Natural killer cell treated with Interleukin-12 subunit alpha and Interleukin-12 subunit beta and Interleukin-15 and Interleukin-18, amount 100 ng/mL, for 72 hours (primary cell): ENCODE measurements at regions not wholly inside any gene's neighbourhood (a gene's known extent, or its start where the extent isn't known, plus 50 kb on each side); places are given as distances from the start of the nearest gene placed in this dataset.

ENCODE experiments used
- ATAC-seq, 2 donors: fragments of 150-1000 bp; cut with Tn5 transposase in 1 of 2; sonication (Bioruptor Pico), chemical (Tn5 transposase) in 1 of 2; 2 replicates each; pipeline ENCODE4 v1.10.0; 2021
- DNase-seq: peaks from one replicate; pipeline ENCODE4 v3.0.0; 2022; ENCODE audit warnings: low spot score
- H3K27ac Mint-ChIP-seq, 2 donors: 1 replicate in 1 of 2; 2 replicates in 1 of 2; pipeline ENCODE4 v1.8.0; 2022; ENCODE audit warnings: mixed read lengths in 2 of 2, mild to moderate bottlenecking in 1 of 2, moderate library complexity in 1 of 2
- H3K27me3 Mint-ChIP-seq, 2 donors: 1 replicate in 1 of 2; 2 replicates in 1 of 2; pipeline ENCODE4 v1.8.0; 2022; ENCODE audit warnings: mixed read lengths in 2 of 2
- H3K36me3 Mint-ChIP-seq: one replicate; pipeline ENCODE4 v1.8.0; 2022; ENCODE audit warnings: mixed read lengths
- H3K4me1 Mint-ChIP-seq, 2 donors: 1 replicate in 1 of 2; 2 replicates in 1 of 2; pipeline ENCODE4 v1.8.0; 2022; ENCODE audit warnings: low read depth in 2 of 2, mixed read lengths in 2 of 2, mild to moderate bottlenecking in 1 of 2
- H3K4me3 Mint-ChIP-seq: one replicate; pipeline ENCODE4 v1.8.0; 2022; ENCODE audit warnings: mixed read lengths
- H3K9me3 Mint-ChIP-seq: 2 replicates; pipeline ENCODE4 v1.8.0; 2022; ENCODE audit warnings: mixed read lengths

DNA sequence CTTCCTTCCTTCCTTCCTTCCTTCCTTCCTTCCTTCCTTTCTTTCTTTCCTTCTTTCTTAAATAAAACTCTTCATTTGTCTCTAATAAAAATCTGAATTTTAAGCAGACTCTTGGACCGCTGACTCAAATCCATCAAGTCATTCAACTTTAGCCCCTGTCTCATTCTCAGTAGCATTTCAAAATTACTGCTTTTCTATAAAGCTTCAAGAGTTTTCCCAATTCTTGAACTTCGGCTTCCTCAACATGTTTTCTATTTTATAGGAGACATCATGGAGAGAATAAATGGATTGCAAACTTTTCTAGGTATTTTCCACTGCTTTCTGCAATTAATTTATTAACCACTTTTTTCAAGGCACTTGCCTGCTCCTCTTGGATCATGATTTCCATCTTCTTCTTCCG is 497.1 kb upstream of the GJE1 start:
- Mint-ChIP-seq H3K27me3 (no peaks in the 10 kb centered on the region), H3K36me3 (no peaks in the 10 kb centered on the region), H3K9me3 (no peaks in the 10 kb centered on the region), H3K27ac (no peak overlapping the region), H3K4me3 (no peak overlapping the region), H3K4me1 (no peaks in the 10 kb centered on the region)
- DNase-seq = no peak
- ATAC-seq = no peak

DNA sequence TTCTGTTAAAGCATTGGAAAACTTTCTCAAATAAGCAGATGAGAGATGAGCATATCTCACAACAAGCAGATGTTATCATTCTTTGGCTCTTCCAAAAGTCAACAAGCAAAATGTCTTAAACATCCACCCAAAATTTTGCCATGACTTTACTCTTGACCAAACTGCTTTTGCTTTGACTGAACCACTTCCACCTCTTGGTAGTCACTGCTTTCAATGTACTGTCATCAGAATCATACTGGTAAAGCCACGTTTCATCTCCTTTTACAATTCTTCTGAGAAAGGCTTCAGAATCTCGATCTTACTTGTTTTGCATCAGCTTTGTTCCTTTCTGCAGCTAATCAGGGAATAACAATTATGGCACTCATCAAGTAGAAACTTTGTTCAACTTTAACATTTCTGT is 498.5 kb upstream of the GJE1 start:
- H3K4me3 Mint-ChIP-seq = no peak overlapping the region
- no peak overlapping the region for H3K27ac Mint-ChIP-seq
- DNase-seq = no peak
- no peak for ATAC-seq
- no peaks in the 10 kb centered on the region for H3K27me3 Mint-ChIP-seq
- no peaks in the 10 kb centered on the region for H3K4me1 Mint-ChIP-seq
- H3K36me3 Mint-ChIP-seq = no peaks in the 10 kb centered on the region
- H3K9me3 Mint-ChIP-seq = no peaks in the 10 kb centered on the region

DNA sequence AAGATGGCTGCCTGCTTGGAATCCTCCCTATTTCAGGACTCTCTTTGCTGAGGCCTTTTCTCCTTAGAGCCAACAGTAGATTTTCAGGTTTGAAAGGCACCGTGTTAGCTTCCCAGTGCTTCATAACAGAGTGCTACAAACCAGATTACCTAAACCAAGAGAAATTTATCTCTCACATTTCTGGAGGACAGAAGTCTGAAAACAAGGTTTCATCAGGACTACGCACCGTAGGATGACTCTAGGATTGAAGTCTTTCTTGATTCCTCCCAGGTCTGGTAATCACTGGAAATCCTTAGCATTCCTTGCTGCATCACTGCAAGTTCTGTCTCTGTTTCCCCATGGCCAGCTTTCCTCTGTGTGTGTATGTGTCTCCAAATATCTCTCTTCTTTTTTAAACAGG is 508.4 kb upstream of the GJE1 start:
- Mint-ChIP-seq H3K27ac (no peak overlapping the region), H3K36me3 (no peaks in the 10 kb centered on the region), H3K9me3 (peaks cover 11% of the 10 kb centered on the region), H3K4me3 (no peak overlapping the region), H3K27me3 (no peaks in the 10 kb centered on the region), H3K4me1 (no peaks in the 10 kb centered on the region)
- DNase-seq (no peak), ATAC-seq (no peak)

DNA sequence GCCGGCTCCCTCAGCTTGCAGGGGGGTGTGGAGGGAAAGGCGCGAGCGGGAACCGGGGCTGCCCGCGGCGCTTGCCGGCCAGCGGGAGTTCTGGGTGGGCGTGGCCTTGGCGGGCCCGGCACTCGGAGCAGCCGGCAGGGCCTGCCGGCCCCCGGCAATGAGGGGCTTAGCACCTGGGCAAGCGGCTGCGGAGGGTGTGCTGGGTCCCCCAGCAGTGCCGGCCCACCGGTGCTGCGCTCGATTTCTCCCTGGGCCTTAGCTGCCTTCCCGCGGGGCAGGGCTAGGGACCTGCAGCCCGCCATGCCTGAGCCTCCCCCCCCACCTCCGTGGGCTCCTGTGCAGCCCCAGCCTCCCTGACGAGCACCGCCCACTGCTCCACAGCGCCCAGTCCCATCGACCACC is 514.5 kb upstream of the GJE1 start:
- ATAC-seq (no peak), DNase-seq (no peak)
- Mint-ChIP-seq H3K4me3 (no peak overlapping the region), H3K9me3 (no peaks in the 10 kb centered on the region), H3K27me3 (no peaks in the 10 kb centered on the region), H3K27ac (no peak overlapping the region), H3K36me3 (no peaks in the 10 kb centered on the region), H3K4me1 (no peaks in the 10 kb centered on the region)

DNA sequence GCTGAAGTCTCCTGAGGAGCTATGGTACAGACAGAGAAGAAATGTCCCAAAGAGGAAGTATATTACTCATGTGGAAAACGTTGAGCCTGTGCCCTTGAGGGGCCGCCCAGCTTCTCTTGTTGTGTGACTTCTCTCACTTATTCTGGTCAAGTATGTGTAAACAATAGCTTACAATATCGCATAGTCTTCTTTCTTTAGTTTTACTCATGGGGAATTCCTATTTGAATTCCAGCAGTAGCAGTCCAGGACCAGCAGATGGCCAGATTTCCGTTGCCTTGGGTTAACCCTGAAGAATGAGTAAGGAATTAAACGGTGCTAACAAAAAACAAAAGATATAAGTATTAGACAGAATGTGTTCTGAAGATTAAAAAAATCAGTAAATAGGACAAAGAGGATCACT is 522.0 kb upstream of the GJE1 start:
- no peak overlapping the region for H3K27ac Mint-ChIP-seq
- H3K4me1 Mint-ChIP-seq = no peaks in the 10 kb centered on the region
- no peaks in the 10 kb centered on the region for H3K36me3 Mint-ChIP-seq
- no peak for DNase-seq
- no peak for ATAC-seq
- no peak overlapping the region for H3K4me3 Mint-ChIP-seq
- H3K9me3 Mint-ChIP-seq = peaks cover 7% of the 10 kb centered on the region
- H3K27me3 Mint-ChIP-seq = no peaks in the 10 kb centered on the region

DNA sequence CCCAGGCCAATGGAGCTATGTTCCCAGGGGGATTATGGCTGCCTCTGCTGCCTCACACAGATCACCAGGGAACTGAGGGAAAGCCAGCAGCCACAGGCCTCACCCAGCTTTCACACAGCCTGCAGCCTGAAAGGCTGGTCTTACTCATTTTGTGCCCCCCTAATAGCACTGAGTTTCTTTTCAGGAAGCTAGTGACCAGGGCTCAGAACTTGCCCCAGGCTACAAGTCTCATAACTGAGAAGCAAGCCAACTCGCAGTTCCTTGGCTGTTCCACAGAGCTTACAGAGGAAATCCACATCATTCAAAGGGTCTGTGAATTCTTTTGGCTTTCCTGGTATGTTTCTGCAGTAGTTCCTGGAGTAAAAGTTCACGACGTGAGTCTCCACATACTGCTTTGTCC is 524.8 kb upstream of the GJE1 start:
- DNase-seq = no peak
- Mint-ChIP-seq H3K36me3 (no peaks in the 10 kb centered on the region), H3K4me1 (no peaks in the 10 kb centered on the region), H3K9me3 (peaks cover 7% of the 10 kb centered on the region), H3K27ac (no peak overlapping the region), H3K4me3 (no peak overlapping the region), H3K27me3 (no peaks in the 10 kb centered on the region)
- no peak for ATAC-seq

DNA sequence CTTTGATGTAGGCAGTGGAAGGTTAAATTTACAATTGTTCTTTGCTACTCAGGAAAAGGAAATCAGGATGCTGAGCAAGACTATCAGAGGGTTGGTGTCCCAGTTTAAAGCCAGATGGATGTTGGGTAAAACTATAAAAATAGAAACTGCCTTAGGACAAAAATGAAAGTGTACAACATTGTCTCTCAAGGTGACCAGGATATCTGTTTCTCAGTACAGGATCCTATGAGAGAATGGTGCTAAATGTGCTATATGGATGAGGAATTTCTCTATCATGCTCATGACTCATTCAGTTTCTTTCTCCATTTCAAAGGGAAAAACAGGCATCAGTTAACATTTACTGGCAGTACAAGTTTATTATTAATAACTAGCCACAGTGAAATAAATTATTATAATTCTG is 534.2 kb upstream of the GJE1 start:
- H3K4me3 Mint-ChIP-seq = no peak overlapping the region
- no peak for DNase-seq
- ATAC-seq = no peak
- no peaks in the 10 kb centered on the region for H3K36me3 Mint-ChIP-seq
- H3K27ac Mint-ChIP-seq = no peak overlapping the region
- H3K4me1 Mint-ChIP-seq = no peaks in the 10 kb centered on the region
- no peaks in the 10 kb centered on the region for H3K27me3 Mint-ChIP-seq
- H3K9me3 Mint-ChIP-seq = peaks cover 5% of the 10 kb centered on the region

DNA sequence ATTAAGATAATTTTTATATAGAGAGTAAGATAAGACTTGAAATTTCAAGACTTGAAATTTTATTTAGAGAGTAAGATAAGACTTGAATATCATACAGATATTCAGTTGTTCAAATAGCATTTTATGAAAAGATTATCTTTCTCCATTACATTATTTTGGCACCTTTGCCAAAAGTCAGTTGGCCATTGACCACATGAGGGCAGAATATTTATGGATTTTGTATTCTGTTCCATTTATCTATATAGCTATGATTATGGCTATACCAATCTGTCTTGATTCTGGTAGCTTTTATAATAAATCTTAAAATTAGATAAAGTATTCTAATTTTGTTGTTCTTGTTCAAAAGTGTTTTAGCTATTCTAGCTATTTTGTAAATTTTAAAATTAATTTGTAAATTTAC is 537.9 kb upstream of the GJE1 start:
- no peaks in the 10 kb centered on the region for H3K36me3 Mint-ChIP-seq
- DNase-seq (no peak), ATAC-seq (no peak)
- H3K9me3 Mint-ChIP-seq = no peaks in the 10 kb centered on the region
- no peaks in the 10 kb centered on the region for H3K27me3 Mint-ChIP-seq
- no peak overlapping the region for H3K4me3 Mint-ChIP-seq
- no peaks in the 10 kb centered on the region for H3K4me1 Mint-ChIP-seq
- no peak overlapping the region for H3K27ac Mint-ChIP-seq

DNA sequence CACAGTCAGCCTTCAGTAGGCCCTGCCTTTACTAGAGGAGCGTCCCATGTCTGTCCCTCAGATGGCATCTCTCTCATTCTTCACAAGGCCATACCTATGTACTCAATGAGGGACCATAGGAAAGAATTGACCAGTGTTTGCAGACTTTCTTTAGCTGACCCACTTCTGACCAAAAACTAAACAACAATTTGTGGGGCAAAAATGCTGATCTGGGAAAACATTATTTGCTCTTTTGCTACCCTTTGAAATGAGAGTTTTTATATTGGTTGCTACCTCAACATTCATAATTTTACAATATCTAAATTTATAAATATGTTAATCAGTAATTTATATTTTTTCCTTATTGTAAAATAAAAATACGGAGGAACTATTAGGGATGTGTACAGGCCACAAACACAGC is 539.4 kb upstream of the GJE1 start:
- DNase-seq (no peak), ATAC-seq (no peak)
- no peak overlapping the region for H3K27ac Mint-ChIP-seq
- no peak overlapping the region for H3K4me3 Mint-ChIP-seq
- H3K27me3 Mint-ChIP-seq = no peaks in the 10 kb centered on the region
- no peaks in the 10 kb centered on the region for H3K4me1 Mint-ChIP-seq
- no peaks in the 10 kb centered on the region for H3K9me3 Mint-ChIP-seq
- H3K36me3 Mint-ChIP-seq = no peaks in the 10 kb centered on the region

DNA sequence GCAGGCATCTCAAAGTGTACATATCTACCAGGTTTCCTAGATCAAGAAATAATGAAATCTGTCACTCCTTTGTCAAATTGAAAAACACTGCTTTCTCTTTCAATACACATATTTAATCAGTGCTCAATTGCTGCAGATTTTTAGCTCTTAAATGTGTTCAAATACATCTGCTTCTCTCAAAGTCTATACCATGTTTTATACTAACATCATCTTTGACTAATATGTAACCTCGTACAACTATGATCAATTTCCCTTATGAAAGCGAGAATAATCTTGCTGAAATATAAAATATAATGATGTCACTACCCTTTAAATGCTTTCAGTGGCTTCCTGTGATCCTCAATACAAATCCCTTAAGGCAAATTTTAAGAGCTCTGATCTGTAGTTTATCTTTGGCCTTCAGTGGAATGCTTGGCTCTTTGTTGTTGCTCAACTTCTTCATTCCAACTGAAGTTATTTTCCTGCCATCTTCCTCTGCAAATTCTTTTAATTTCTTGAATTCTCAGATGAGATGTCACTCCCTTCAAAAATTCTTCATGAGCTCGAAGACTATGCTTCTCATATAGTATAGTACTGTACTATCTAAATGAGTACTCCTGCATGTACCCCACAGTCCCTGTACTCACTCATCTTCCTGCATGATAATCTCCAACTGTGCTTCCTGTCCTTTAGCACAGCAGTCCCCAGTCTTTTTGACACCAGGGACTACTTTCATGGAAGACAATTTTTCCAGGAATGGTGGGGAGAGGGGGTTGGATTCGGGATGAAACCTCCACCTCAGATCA is 545.1 kb upstream of the GJE1 start:
- DNase-seq = no peak
- no peaks in the 10 kb centered on the region for H3K9me3 Mint-ChIP-seq
- no peak overlapping the region for H3K27ac Mint-ChIP-seq
- H3K4me1 Mint-ChIP-seq = no peaks in the 10 kb centered on the region
- H3K27me3 Mint-ChIP-seq = peaks cover 0 to 3% of the 10 kb centered on the region in 2 donors
- no peaks in the 10 kb centered on the region for H3K36me3 Mint-ChIP-seq
- no peak overlapping the region for H3K4me3 Mint-ChIP-seq
- no peak for ATAC-seq

DNA sequence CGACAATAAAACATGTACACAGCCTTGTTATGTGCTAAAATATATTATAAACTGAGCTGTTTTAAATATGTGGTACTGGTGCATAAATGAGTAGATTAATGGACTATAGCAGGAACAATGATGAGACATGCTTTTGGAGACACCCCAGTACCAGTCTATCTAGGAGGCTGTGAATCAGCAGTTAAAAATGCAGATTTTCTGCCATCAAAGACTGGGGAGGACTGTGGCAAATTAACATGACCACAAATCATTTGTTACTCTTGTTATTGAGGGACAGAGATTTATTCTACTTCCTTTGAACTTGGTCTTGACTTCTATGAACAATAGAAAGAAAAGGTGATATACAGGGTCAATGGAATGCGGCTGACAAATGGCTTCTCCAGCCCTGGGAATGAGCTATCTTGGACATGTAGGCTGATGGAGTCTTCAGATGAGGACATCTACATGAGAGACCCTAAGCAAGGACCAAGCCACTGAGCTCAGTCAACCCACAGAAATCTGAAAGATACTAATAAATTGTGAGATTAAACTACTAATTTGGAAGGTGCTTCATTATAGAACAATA is 551.7 kb upstream of the GJE1 start:
- H3K27ac Mint-ChIP-seq = no peak overlapping the region

DNA sequence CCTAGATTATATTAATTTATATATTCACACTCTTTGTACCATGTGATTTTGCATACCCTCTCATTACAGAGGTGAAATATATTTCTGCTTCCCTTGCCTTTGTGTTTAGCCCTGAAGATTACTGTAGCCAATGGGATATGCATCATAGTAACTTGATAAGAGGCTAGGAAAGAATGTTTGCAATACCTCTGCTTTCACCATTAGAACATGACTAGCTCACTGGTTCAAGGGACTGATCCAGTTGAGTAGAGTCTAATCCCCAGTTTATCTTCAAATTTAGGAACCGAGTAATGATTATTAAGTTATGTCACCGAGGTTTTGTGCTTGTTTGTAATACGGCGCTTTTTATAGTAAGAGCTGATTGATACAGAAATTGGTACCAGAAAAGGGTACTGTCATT is 552.6 kb upstream of the GJE1 start:
- Mint-ChIP-seq H3K4me1 (no peaks in the 10 kb centered on the region), H3K4me3 (no peak overlapping the region), H3K36me3 (no peaks in the 10 kb centered on the region), H3K9me3 (no peaks in the 10 kb centered on the region), H3K27me3 (peaks cover 0 to 11% of the 10 kb centered on the region in 2 donors), H3K27ac (no peak overlapping the region)
- ATAC-seq = no peak
- DNase-seq = no peak

More for the DNA sequence above, 551.7 kb upstream of the GJE1 start:
- DNase-seq = no peak
- H3K4me3 Mint-ChIP-seq = no peak overlapping the region
- H3K27me3 Mint-ChIP-seq = peaks cover 0 to 7% of the 10 kb centered on the region in 2 donors
- H3K36me3 Mint-ChIP-seq = no peaks in the 10 kb centered on the region
- H3K9me3 Mint-ChIP-seq = no peaks in the 10 kb centered on the region
- ATAC-seq = no peak
- H3K4me1 Mint-ChIP-seq = no peaks in the 10 kb centered on the region

DNA sequence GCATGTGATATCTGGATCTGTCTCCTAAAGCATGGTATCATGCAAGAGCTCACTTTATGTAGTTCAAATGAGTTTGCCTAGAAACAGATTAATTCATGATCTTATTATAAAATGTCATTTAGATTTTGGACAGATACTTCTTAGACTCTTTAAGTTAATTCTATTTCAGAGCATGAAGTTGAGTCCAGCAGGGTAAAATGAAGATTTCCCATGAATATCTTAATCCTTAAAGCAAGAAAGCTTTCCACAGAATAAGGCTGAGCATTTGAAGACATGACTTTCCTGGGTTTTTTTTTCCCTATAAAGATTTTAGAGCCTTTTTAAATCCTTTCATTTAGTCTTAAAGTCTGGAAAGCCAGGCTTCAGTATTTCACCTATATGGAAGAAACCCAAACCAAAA is 556.0 kb upstream of the GJE1 start:
- Mint-ChIP-seq H3K4me1 (no peaks in the 10 kb centered on the region), H3K27ac (no peak overlapping the region), H3K9me3 (no peaks in the 10 kb centered on the region), H3K4me3 (no peak overlapping the region), H3K36me3 (no peaks in the 10 kb centered on the region), H3K27me3 (peaks cover 0 to 18% of the 10 kb centered on the region in 2 donors)
- no peak for DNase-seq
- ATAC-seq = no peak

DNA sequence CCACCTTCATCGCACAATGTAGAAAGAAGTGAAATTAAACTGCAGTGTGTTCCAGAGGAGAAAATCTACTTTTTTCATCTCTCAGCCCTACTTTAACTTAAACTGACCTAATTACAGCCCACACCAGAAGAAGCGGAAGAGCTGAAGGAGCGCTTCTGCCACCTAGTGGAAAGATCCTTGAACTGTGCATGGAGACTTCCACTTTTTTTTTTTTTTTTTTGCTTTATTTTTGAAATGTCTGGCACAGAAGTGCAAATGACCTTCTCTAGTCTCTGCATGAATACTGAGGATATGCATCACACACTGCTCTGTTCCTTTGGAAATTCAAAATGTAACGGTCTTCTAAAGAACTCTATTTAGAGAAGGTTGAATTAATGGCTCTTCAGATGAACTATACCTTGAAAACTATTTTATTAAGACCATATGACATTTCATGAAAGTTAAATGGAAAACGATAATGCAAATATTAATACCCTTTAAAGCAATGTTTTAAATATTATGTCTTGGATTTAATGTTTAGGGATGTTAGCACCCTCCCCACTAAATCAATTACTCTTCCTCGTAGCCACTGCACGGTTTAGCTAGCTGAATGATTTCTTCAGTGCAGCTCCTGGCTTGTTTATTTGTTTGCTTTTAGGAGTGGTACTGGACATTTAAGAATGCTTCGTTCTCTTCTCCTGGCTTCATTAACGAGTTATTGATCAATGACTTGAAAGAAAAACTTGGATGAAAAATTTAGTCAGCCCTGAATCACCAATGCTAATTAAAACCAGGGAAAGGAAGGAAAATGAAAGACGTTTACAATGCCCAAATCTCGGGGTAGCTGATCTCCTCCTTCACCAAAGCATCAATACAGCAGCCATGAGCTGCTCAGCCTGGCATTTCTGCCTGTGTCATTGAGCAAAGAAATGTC is 569.6 kb upstream of the GJE1 start:
- H3K4me3 Mint-ChIP-seq = peak overlapping the region; percentile 85
- H3K36me3 Mint-ChIP-seq = no peaks in the 10 kb centered on the region
- H3K27ac Mint-ChIP-seq = peak overlapping the region; percentile 38 to 84
- no peaks in the 10 kb centered on the region for H3K9me3 Mint-ChIP-seq
- ATAC-seq (peak; percentile 73 to 83), DNase-seq (no peak)
- peaks cover 10 to 13% of the 10 kb centered on the region in 2 donors for H3K4me1 Mint-ChIP-seq
- no peaks in the 10 kb centered on the region for H3K27me3 Mint-ChIP-seq
